H1 (cell line): ENCODE measurements at regions not wholly inside any gene's neighbourhood (a gene's known extent, or its start where the extent isn't known, plus 50 kb on each side); places are given as distances from the start of the nearest gene placed in this dataset.

ENCODE experiments used
- CBX5 ChIP-seq: fragments of 300-800, 300-1000 bp; sonication (generic); IDR thresholded peaks from 2 replicates; pipeline ENCODE4 v1.7.1; 2016; ENCODE audit warnings: antibody characterized with exemption, low read length, low read depth
- GABPA ChIP-seq: IDR thresholded peaks from 2 replicates; pipeline ENCODE4 v1.6.1; 2011; ENCODE audit warnings: mild to moderate bottlenecking, low read length, moderate library complexity, borderline replicate concordance; ENCODE audit not compliant: insufficient read depth
- POLR2AphosphoS5 ChIP-seq: IDR thresholded peaks from 2 replicates; pipeline ENCODE4 v1.6.1; 2011; ENCODE audit warnings: low read depth, low read length
- SIRT6 ChIP-seq: IDR thresholded peaks from one replicate; pipeline ENCODE4 v1.7.1; 2012; ENCODE audit warnings: low read length, inconsistent platforms

GRCh38 chr11:127481391-127481790 is 480.8 kb upstream of the KIRREL3 start (continued):
- TF ChIP-seq POLR2AphosphoS5 = no peak
- TF ChIP-seq GABPA = no peak
- no peak for TF ChIP-seq SIRT6
- TF ChIP-seq CBX5 = no peak
- TF ChIP-seq, all 59 proteins: peak for 0
